ENCODE measurements at regions not wholly inside any gene's neighbourhood (a gene's known extent, or its start where the extent isn't known, plus 50 kb on each side); places are given as distances from the start of the nearest gene placed in this dataset.

- TF ChIP-seq CTCF (conservative IDR thresholded peaks at IDR 0.05 in 1 of 2, IDR thresholded peaks at IDR 0.05 in 1 of 2; ENCODE audit: low read depth in 1 of 2, low read length in 2 of 2), result no peak
- no peak for TF ChIP-seq EZH2 (IDR thresholded peaks at IDR 0.05; ENCODE audit: low read length, missing control alignments)
Observed at GRCh38 chr4:116110713-116111112, 974.7 kb downstream of the TRAM1L1 start.
